22Rv1 (cell line): ENCODE measurements at regions not wholly inside any gene's neighbourhood (a gene's known extent, or its start where the extent isn't known, plus 50 kb on each side); places are given as distances from the start of the nearest gene placed in this dataset.
"Not testable (repeated sequence)": the region's sequence is repeated elsewhere in the genome, so short reads cannot be mapped to it uniquely, and the experiment has no call there.

ENCODE experiments used
- H3K27ac ChIP-seq: fragments of 450-650 bp; 2 replicates; pipeline ENCODE4 v1.5.1; 2017
- ZFX ChIP-seq: fragments of 450-650 bp; IDR thresholded peaks from 2 replicates; pipeline ENCODE4 v1.6.1; 2017; ENCODE audit warnings: antibody characterized with exemption, borderline replicate concordance
- TF ChIP-seq, protein P1 (sequence below): fragments of 450-650 bp; IDR thresholded peaks from 2 replicates; pipeline ENCODE4 v1.5.1; 2017; ENCODE audit warnings: mild to moderate bottlenecking

DNA sequence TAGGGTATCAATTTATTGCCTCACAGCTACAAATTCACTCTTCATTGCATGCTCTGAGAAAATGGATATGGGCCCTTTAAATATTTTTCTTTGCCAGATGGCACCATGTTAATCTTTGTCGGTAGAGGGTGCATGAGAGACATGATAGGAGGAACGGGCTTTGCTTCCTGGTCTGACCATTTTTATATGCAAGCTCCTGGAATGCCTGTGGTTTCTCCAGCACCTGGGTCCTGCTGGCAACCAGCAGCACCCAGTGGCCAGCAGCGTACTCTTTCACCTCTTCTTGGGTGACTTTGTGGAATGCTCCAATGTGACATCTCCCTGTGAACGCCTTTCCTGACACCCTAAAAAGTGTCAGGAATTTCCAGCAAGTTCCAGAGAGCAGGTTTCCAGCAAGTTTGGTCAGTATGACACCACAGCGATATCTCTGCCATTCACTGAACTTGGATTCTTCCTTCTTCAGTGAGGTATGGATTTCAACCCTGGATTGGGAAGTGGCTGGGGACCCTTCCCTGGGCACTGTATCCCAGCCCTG lies 140.3 kb upstream of the PGRMC2 start:
- peak overlapping the region; percentile 47 for H3K27ac ChIP-seq
- TF ChIP-seq ZFX = no peak
- TF ChIP-seq, protein P1, sequence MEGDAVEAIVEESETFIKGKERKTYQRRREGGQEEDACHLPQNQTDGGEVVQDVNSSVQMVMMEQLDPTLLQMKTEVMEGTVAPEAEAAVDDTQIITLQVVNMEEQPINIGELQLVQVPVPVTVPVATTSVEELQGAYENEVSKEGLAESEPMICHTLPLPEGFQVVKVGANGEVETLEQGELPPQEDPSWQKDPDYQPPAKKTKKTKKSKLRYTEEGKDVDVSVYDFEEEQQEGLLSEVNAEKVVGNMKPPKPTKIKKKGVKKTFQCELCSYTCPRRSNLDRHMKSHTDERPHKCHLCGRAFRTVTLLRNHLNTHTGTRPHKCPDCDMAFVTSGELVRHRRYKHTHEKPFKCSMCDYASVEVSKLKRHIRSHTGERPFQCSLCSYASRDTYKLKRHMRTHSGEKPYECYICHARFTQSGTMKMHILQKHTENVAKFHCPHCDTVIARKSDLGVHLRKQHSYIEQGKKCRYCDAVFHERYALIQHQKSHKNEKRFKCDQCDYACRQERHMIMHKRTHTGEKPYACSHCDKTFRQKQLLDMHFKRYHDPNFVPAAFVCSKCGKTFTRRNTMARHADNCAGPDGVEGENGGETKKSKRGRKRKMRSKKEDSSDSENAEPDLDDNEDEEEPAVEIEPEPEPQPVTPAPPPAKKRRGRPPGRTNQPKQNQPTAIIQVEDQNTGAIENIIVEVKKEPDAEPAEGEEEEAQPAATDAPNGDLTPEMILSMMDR = peak; percentile 81

DNA sequence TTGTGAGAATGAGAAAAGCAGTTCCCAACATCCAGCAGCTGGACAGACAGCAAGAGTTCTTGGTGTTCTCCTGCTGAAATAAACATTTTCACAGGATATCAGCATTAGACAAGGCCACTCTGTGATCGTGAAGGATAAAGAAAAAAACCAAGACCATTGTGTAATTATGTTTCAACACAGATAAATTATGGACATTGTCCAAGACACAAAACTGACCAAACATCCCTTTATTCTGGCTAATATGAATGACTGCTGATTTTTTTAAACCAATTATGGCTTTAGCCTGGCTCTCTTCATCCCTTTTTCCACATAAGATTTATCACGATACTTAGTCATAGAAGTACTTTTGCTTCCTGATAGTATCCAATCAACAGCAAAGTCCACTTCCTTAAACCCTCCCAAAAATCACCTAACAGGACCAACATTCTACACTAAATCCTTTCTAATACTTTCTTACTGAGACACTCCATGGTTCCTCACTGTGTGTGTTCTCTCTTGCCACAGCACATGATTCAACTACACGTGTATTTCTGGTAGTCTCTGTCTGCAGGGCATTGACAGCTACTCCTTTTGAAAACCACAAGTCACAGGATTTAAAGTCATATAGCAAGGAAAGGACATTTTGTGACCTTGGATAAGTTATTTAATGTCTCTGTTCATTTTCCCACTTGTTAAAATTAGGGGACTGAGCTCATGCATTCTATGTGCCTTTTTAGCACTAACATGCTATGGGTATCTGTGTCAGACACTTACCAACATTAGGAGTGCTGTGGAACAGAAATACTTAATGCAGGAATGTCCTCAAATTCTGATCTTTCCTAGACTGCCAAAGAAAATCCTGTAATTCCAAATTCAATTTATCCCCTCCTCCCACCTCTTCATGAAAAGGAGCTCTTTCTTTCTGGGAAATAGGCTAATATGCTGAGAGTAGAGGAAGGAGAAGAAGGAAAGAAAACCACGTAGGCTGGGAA lies 137.2 kb upstream of the PGRMC2 start:
- TF ChIP-seq, protein P1 = no peak
- no peak for TF ChIP-seq ZFX
- H3K27ac ChIP-seq = no peak overlapping the region

DNA sequence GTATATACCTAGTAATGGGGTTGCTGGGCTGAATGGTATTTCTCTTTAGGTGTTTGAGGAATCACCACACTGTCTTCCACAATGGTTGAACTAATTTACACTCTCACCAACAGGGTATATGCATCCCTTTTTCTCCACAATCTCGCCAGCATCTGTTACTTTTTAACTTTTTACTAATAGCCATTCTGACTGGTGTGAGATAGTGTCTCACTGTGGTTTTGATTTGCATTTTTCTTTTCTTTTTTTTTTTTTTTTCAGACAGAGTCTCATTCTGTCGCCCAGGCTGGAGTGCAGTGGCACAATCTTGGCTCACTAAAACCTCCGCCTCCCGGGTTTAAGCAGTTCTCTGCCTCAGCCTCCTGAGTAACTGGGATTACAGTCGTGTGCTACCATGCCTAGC lies 134.7 kb upstream of the PGRMC2 start:
- not testable (repeated sequence) for H3K27ac ChIP-seq

DNA sequence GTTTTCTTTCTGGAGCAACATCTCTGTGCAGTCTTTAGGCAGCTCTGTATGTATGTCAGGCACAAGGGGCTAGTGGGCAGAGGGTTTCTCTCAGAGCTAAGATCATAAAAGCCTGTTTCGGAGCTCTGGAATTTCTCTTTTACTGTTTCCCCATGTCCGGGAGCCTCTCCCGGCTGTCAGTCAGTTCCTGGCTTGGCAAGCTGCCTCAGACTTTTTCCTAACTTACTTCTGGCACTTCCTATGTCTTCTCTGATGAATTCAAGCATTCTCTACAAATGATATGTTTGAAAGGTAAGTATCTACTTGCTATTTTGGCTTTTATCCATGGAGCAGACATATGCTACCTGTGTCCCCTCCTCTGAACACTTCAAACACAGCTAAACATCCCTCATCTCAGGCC lies 129.3 kb upstream of the PGRMC2 start:
- no peak for TF ChIP-seq ZFX
- TF ChIP-seq, protein P1 = no peak
- no peak overlapping the region for H3K27ac ChIP-seq

DNA sequence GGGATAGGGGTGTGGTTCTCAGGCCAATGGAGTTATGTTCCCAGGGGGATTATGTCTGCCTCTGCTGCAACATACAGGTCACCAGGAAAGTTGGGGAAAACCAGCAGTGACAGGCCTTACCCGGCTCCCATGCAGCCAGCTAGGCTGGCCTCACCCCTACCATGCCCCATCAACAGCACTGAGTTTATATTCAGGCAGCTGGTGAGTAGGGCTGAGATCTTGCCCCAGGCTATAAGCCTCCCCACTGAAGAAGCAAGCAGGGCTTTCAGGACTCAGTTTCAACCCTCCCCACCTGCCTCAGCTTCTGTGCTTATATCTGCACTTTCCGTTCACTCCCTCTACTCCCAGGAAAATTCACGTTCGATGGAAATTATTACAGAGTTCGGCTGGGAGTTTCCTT lies 122.4 kb upstream of the PGRMC2 start:
- TF ChIP-seq, protein P1 = no peak
- no peak for TF ChIP-seq ZFX
- H3K27ac ChIP-seq = no peak overlapping the region

DNA sequence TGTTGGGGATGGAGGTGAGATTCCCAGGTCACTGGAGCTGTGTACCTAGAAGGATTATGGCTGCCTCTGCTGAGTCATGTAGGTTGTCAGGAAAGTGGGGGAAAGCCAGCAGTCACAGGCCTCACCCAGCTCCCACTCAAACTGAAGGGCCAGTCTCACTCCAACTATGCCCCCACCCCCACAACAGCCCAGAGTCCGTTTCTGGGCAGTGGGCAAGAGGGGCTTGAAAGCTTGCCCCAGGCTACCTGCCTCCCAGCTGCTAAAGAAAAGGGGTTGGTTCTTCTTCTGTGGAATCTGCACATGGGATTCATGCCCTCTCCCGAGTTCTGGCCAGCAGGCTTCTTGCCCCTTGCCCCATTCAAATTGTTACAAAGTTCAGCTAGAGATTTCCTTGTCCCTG lies 116.0 kb upstream of the PGRMC2 start:
- no peak overlapping the region for H3K27ac ChIP-seq

DNA sequence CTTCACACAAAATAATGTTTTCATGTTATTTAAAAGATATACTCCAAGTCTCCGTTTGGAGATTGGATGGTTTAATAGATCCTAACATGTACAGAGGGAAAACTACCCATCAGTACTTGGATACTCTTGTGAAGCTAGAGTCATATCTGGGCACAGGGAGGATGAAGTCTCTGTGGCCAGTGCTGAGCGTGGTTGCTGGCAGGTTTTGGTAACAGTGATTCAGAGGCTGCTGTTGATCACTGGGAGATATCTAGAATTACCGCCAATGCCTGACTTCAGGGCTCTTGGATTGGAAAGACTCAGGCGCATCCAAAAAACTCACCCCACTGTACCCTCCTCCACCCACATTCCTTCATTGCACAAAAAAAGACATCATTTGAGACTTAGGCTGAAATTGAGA lies 107.2 kb upstream of the PGRMC2 start:
- TF ChIP-seq, protein P1 = no peak
- no peak for TF ChIP-seq ZFX
- H3K27ac ChIP-seq = no peak overlapping the region

More for the DNA sequence above, 116.0 kb upstream of the PGRMC2 start:
- TF ChIP-seq, protein P1 = no peak
- no peak for TF ChIP-seq ZFX
